ENCODE measurements at regions not wholly inside any gene's neighbourhood (a gene's known extent, or its start where the extent isn't known, plus 50 kb on each side); places are given as distances from the start of the nearest gene placed in this dataset.

DNA sequence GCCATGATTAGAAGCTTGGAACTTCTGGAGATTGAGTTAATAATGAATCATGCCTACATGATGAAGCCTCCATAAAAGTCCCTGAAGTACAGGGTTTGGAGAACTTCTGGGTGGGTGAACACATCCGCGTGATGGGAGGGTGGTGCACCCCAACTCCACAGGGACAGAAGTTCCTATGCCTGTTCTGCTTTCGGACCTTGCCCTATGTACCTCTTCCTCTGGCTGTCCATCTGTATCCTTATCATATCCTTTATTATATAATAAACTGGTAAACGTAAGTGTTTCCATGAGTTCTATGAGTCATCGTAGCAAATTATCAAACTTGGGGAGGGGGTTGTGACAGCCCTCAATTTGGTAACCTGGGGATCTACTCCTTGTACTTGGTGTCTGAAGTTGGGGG is 60.2 kb downstream of the ADM start:
- Histone ChIP-seq H3K9ac (replicated peaks; ENCODE audit: extremely low read depth, insufficient read depth, low read length) (no peak overlapping the region), H3K79me2 (ENCODE audit: control insufficient read depth, insufficient read depth, low read length) (no peaks in the 10 kb centered on the region), H3K4me1 (ENCODE audit: control insufficient read depth, extremely low read depth, insufficient read depth, low read length) (peaks cover 6% of the 10 kb centered on the region), H3K36me3 (ENCODE audit: control insufficient read depth in 2 of 2, extremely low read depth in 1 of 2, insufficient read depth in 2 of 2, low read length in 2 of 2) (no peaks in the 10 kb centered on the region), H3K4me2 (ENCODE audit: insufficient read depth, low read length) (no peak overlapping the region), H3K9me3 (replicated peaks; ENCODE audit: control insufficient read depth, insufficient read depth, low read length) (no peaks in the 10 kb centered on the region), H3K9me1 (replicated peaks; ENCODE audit: control insufficient read depth, extremely low read depth, insufficient read depth, low read length) (no peaks in the 10 kb centered on the region), H3K4me3 (replicated peaks in 1 of 3; ENCODE audit: insufficient read depth in 1 of 3, low read depth in 1 of 3, low read length in 3 of 3) (no peak overlapping the region), H2AFZ (ENCODE audit: low read depth, low read length) (no peak overlapping the region), H3K27ac (ENCODE audit: insufficient read depth, low read depth, low read length) (no peak overlapping the region), H3K27me3 (ENCODE audit: control insufficient read depth in 2 of 2, insufficient read depth in 2 of 2, low read length in 2 of 2) (no peaks in the 10 kb centered on the region), H4K20me1 (replicated peaks; ENCODE audit: control insufficient read depth, extremely low read depth, insufficient read depth, low read length) (no peaks in the 10 kb centered on the region)
- ChIA-PET CTCF (interaction anchor here (1.5 to 7.2 kb wide), 7 partner anchors 14 to 348 kb away, joined by 3 to 203 read pairs (median 36); partner anchors contain the start of gene ADM), POLR2A (interaction anchor here (1.0 kb wide), 1 partner anchor 292 kb away, joined by 3 read pairs; no protein-coding TSS in a partner anchor)
- dilution Hi-C loops (cut with MboI; ENCODE audit: extremely low pct_ligation_motif_present, low sequenced_read_pairs) (no loop called here), intact Hi-C loops (cut with micrococcal nuclease) (loop anchor here (10.0 kb wide), 1 partner anchor 180 kb away; no protein-coding TSS in a partner anchor)
- BruUV-seq (replicated peaks) = no TSS peak
- no peak for FAIRE-seq
- no peak for DNase-seq (ENCODE audit: low read depth, low spot score)
- TF ChIP-seq MYC (IDR thresholded peaks at IDR 0.05; ENCODE audit: low read depth, low read length) (no peak), FOS (IDR thresholded peaks at IDR 0.05; ENCODE audit: borderline replicate concordance, insufficient read depth, low read length) (no peak), EZH2 (IDR thresholded peaks at IDR 0.05; ENCODE audit: borderline replicate concordance, low read depth, low read length, severe bottlenecking) (no peak), GATA2 (IDR thresholded peaks at IDR 0.05; ENCODE audit: insufficient read depth, insufficient read length, low read depth, low read length) (no peak), POLR2AphosphoS5 (IDR thresholded peaks at IDR 0.05; ENCODE audit: insufficient read depth, low read depth, low read length) (no peak), JUN (IDR thresholded peaks at IDR 0.05; ENCODE audit: borderline replicate concordance, insufficient read depth, insufficient read length, low read depth) (no peak), POLR2A (IDR thresholded peaks at IDR 0.05; ENCODE audit: low read depth, low read length) (no peak)
- TF ChIP-seq, protein P1, sequence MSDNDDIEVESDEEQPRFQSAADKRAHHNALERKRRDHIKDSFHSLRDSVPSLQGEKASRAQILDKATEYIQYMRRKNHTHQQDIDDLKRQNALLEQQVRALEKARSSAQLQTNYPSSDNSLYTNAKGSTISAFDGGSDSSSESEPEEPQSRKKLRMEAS (IDR thresholded peaks at IDR 0.05; ENCODE audit: insufficient read depth, insufficient read length) = no peak
- TF ChIP-seq, protein P2, sequence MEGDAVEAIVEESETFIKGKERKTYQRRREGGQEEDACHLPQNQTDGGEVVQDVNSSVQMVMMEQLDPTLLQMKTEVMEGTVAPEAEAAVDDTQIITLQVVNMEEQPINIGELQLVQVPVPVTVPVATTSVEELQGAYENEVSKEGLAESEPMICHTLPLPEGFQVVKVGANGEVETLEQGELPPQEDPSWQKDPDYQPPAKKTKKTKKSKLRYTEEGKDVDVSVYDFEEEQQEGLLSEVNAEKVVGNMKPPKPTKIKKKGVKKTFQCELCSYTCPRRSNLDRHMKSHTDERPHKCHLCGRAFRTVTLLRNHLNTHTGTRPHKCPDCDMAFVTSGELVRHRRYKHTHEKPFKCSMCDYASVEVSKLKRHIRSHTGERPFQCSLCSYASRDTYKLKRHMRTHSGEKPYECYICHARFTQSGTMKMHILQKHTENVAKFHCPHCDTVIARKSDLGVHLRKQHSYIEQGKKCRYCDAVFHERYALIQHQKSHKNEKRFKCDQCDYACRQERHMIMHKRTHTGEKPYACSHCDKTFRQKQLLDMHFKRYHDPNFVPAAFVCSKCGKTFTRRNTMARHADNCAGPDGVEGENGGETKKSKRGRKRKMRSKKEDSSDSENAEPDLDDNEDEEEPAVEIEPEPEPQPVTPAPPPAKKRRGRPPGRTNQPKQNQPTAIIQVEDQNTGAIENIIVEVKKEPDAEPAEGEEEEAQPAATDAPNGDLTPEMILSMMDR (IDR thresholded peaks at IDR 0.05; ENCODE audit: extremely low read depth in 1 of 2, insufficient read depth in 1 of 2, low read depth in 1 of 2, low read length in 2 of 2) = no peak

Data from endothelial cell of umbilical vein (primary cell).